Uterus (tissue), 3 donors: ENCODE measurements at regions not wholly inside any gene's neighbourhood (a gene's known extent, or its start where the extent isn't known, plus 50 kb on each side); places are given as distances from the start of the nearest gene placed in this dataset.

Experiments
- DNase-seq, 2 donors: peaks; one replicate each; pipeline ENCODE4 v3.0.0-alpha.2; 2019 to 2020
- H3K27ac ChIP-seq, 2 donors: fragments of 200-600 bp; sonication (generic); 1 replicate in 1 of 2; 2 replicates in 1 of 2; pipeline ENCODE4 v1.5.1; 2016 to 2018
- H3K27me3 ChIP-seq, 2 donors: fragments of 200-600 bp; sonication (generic); one replicate each; pipeline ENCODE4 v1.5.1; 2018 to 2019; ENCODE audit warnings: control low read depth in 1 of 2
- H3K36me3 ChIP-seq, 2 donors: fragments of 200-600 bp; sonication (generic); one replicate each; pipeline ENCODE4 v1.5.1; 2019; ENCODE audit warnings: control low read depth in 1 of 2
- H3K4me1 ChIP-seq, 2 donors: fragments of 200-600 bp; sonication (generic); one replicate each; pipeline ENCODE4 v1.5.1; 2018 to 2019; ENCODE audit warnings: control low read depth in 1 of 2
- H3K4me3 ChIP-seq, 2 donors: fragments of 200-600 bp; sonication (generic); 1 replicate in 1 of 2; 2 replicates in 1 of 2; pipeline ENCODE4 v1.5.1; 2018 to 2019; ENCODE audit warnings: mild to moderate bottlenecking in 1 of 2
- H3K9me3 ChIP-seq, 2 donors: fragments of 200-600 bp; sonication (generic); one replicate each; pipeline ENCODE4 v1.5.1; 2019; ENCODE audit warnings: control low read depth in 1 of 2
- CTCF ChIP-seq, 4 experiments: fragments of 200-600 bp in 2 of 4; fragments of 450-650 bp in 2 of 4; sonication (generic) in 2 of 4; IDR thresholded peaks; one replicate each; pipeline ENCODE4 v1.5.1; 2016 to 2019; ENCODE audit warnings: antibody characterized with exemption in 4 of 4, mild to moderate bottlenecking in 2 of 4, moderate library complexity in 1 of 4
- POLR2A ChIP-seq, 2 donors: fragments of 450-650 bp; IDR thresholded peaks; one replicate each; pipeline ENCODE4 v1.6.1; 2016; ENCODE audit warnings: antibody characterized with exemption in 2 of 2, mild to moderate bottlenecking in 1 of 2, moderate library complexity in 1 of 2
- intact Hi-C: fragments of 100-400 bp; cut with DNase I; formaldehyde crosslinking; loops from one replicate; pipeline ENCODE4 v1.15.1; 2023; ENCODE audit warnings: low total_unique reads
- donor health status: DM: yes; HTN: yes; CAD: no.

- Histone ChIP-seq H3K9me3 (no peaks in the 10 kb centered on the region), H3K27ac (no peak overlapping the region), H3K27me3 (no peaks in the 10 kb centered on the region), H3K36me3 (no peaks in the 10 kb centered on the region), H3K4me1 (no peaks in the 10 kb centered on the region), H3K4me3 (no peak overlapping the region)
- TF ChIP-seq POLR2A (IDR thresholded peaks at IDR 0.05) (no peak), CTCF (IDR thresholded peaks at IDR 0.05) (no peak)
- no peak for DNase-seq
- intact Hi-C loops: no loop called here
Observed at GRCh38 chr16:82476786-82477185, 150.0 kb upstream of the CDH13 start.

- no peak for DNase-seq
- Histone ChIP-seq H3K27ac (no peak overlapping the region), H3K4me3 (no peak overlapping the region), H3K36me3 (no peaks in the 10 kb centered on the region), H3K9me3 (no peaks in the 10 kb centered on the region), H3K4me1 (no peaks in the 10 kb centered on the region), H3K27me3 (no peaks in the 10 kb centered on the region)
- intact Hi-C loops: no loop called here
- no peak for TF ChIP-seq CTCF (IDR thresholded peaks at IDR 0.05)
- TF ChIP-seq POLR2A (IDR thresholded peaks at IDR 0.05): no peak
Observed at GRCh38 chr16:82470620-82471152, 156.1 kb upstream of the CDH13 start.

- Histone ChIP-seq H3K27ac (no peak overlapping the region), H3K4me3 (no peak overlapping the region), H3K9me3 (no peaks in the 10 kb centered on the region), H3K36me3 (no peaks in the 10 kb centered on the region), H3K27me3 (no peaks in the 10 kb centered on the region), H3K4me1 (no peaks in the 10 kb centered on the region)
- no peak for TF ChIP-seq CTCF (IDR thresholded peaks at IDR 0.05)
- intact Hi-C loops: no loop called here
- no peak for DNase-seq
Observed at GRCh38 chr16:82470016-82470415, 156.8 kb upstream of the CDH13 start.

GRCh38 chr16:82464187-82464586, 162.6 kb upstream of the CDH13 start:
- intact Hi-C loops: no loop called here
- Histone ChIP-seq H3K27me3 (no peaks in the 10 kb centered on the region), H3K9me3 (no peaks in the 10 kb centered on the region), H3K36me3 (no peaks in the 10 kb centered on the region), H3K4me3 (no peak overlapping the region), H3K4me1 (no peaks in the 10 kb centered on the region), H3K27ac (no peak overlapping the region)
- TF ChIP-seq POLR2A (IDR thresholded peaks at IDR 0.05): no peak
- TF ChIP-seq CTCF (IDR thresholded peaks at IDR 0.05): no peak
- no peak for DNase-seq

GRCh38 chr16:82460766-82461165, 166.0 kb upstream of the CDH13 start:
- no peak for TF ChIP-seq POLR2A (IDR thresholded peaks at IDR 0.05)
- TF ChIP-seq CTCF (IDR thresholded peaks at IDR 0.05): no peak
- DNase-seq: no peak
- H3K9me3 ChIP-seq: no peaks in the 10 kb centered on the region
- no peaks in the 10 kb centered on the region for H3K4me1 ChIP-seq
- H3K4me3 ChIP-seq: no peak overlapping the region
- no peaks in the 10 kb centered on the region for H3K27me3 ChIP-seq
- no peak overlapping the region for H3K27ac ChIP-seq
- H3K36me3 ChIP-seq: no peaks in the 10 kb centered on the region
- intact Hi-C loops: no loop called here
